ENCODE measurements at regions not wholly inside any gene's neighbourhood (a gene's known extent, or its start where the extent isn't known, plus 50 kb on each side); places are given as distances from the start of the nearest gene placed in this dataset.

DNA sequence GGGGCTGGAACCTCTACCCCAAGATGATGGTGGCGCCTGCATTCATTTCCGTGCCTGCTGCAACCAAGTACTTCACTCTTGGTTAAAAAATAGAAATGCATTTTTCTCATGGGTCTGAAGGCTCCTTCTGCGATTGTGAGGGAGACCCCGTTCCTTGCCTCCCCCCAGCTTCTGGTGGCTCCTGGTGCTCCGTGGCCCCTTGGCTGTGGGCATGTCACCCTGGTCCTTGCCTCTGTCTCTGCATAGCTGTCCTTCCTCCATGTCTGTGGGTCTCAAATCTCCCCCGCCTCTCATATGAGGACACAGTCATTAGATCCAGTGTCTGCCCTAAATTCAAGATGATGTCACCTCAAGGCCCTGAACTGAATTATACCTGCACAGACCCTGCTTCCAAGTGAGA lies 317.9 kb downstream of the TCERG1L start:
- no peak for DNase-seq

DNA sequence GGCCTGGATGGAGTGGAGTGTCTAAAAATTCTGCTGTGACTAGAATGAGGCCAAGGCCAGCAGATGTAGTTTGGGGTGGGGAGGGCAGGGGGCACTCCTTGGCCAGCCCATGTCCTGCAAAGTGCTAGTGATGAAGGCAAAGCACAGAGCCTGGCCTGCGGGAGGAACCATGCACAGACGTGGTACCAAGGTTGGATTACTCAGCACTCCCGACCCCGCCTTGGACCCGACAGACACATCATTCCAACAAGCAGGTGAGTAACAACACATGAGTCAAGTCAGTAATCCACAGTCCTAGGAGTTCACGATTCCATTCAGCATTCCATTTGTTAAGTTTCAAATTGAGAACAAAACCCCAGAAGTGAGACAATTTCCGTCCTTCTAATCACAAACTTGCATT lies 317.3 kb downstream of the TCERG1L start:
- no peak for DNase-seq

DNA sequence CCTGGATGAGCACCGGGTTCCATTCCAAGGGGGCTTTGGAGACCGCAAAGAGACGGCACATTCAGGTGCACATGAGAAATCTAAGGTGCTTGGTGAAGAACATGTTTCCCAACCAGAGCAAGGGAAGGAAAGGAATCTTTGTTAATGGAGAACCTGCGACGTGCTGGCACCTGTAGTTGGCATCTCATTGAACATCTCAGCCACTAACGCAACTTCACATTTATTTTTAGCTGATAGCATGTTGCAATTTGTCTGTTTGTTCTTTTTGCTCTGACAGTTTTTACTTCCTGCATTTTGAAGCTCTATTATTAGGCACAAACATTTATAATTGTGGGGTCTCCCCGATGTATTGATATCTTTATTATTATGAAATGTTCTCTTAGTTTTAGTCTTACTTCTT lies 316.7 kb downstream of the TCERG1L start:
- DNase-seq = no peak

DNA sequence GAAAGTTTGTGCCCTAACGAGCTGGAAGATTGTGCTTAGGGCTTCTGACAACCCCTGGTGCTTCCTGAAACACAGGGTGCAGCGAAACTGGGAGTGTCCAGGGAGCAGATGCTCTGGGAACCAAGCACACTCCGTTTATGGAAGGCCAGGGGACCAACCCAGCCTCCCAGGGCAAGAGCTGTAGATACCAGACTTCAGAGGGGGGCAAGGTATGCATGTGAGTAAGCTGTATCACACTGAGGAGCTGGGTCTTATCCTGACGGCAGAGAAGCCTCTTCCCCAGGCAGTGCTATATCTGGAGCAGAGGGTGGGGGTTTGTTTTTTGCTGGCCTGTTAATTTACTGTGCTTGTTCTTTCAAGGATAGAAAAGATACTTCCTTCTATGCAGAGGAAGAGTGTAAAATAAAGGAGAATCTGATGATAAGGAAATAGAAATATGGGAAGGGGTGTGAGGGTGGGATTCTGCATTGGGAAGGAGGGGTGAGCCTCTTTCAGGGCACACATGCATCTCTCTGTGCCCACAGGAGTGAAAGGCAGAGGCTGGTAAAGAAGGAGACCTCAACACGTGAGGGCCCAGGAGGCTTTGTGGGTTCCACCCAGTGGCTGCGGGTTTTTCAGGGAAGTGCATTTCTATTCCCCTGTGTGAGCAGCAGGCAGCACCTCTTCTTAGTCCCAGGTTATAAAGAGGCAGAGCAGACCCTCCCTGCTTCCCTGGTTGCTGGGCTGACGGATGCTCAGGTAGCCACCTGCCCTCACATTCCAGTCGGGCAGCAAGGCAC lies 314.1 kb downstream of the TCERG1L start:
- DNase-seq = no peak

DNA sequence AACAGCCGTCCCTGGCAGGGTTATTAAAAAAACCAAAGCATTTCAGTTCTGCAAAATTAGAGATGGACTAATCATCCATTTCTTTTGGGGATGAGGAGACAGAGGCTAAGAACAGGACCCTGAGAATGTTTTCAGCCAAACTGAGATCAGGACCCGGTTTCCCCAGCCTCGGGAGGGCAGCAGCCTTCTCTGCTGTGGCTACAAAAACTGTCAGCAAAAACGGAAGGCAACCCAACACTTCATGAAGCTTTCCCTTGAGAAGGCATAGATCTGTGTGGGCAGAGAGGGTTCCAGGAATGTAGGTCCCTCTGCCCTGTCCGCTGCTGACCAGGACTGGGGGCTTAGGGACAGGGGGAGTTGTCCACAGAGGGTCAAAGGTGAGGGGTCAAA lies 313.5 kb downstream of the TCERG1L start:
- DNase-seq = no peak

DNA sequence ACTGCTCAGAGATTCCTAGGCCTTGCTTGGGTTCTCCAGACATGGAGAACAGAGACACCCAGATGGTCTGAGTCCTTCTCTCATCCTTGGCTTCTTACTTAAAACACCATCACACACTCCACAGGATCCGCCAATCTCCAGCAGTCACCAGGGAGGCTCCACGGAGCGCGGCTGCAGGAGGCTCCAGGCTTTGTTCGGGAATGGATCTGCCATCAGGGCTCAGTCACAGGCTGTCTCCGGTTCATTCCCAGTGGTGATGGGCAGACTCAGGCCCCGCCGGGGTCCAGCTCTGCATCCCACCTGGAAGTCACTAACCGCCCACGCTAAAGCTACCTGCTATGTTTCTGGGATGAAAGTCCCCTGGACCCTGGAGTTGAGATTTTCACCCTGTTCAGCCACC lies 312.9 kb downstream of the TCERG1L start:
- DNase-seq = no peak

DNA sequence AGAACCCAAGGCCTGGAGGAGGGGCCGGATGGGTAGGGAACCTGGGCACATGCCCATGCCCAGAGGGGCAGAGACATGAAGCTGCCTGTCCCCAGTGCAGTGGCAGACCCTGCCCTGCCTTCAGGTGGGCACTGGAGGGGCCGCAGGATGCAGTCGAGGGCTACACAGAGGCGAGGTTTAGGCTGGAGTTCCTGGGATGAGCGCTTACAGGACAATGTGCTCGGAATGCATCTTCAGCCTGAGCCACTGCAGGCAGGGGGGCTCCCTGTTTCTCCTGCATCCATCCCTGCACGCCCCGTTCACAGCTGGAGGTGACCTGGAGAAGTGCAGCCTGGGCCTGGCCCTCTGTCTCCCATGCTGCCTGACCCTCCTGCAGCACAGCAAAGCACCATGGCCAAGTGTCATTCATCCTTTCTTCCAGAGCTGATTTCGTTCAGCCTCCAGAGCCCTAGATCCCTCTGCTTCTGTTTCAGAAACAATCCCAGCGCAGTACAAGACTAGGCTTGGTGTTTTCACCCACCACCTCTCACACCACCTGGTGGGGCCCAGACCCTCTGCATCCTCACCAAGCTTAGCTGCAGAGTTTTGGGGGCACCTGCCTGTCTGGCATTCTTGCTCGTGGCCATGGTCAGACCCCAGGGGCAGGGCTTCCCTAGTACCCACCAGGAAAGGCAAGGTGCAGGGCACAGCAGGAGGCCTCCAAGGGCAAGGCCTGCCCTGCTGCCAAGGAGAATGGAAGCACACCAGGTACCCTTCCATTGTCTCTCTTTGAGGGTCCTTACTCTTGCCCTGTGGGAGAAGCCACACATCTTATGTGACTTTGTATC lies 311.9 kb downstream of the TCERG1L start:
- DNase-seq = no peak

DNA sequence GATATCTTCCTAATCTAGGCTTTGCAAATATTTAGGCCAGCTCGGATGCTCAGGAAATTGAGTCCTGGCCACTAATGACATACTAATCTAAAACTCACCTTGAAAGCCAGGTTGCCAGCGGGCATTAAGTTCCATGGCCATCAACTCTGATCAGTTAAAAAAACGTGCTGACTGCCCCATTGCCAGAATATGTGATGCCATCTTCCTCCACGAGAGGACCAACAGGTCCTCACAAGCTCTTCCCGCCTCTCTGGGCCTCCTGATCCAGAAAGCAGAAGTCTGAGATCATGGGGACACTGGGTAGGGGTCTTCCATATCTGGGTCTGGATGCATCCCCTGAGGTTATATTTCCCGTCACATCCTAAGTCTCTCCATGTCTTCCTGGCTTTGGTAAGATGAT lies 311.3 kb downstream of the TCERG1L start:
- no peak for DNase-seq

DNA sequence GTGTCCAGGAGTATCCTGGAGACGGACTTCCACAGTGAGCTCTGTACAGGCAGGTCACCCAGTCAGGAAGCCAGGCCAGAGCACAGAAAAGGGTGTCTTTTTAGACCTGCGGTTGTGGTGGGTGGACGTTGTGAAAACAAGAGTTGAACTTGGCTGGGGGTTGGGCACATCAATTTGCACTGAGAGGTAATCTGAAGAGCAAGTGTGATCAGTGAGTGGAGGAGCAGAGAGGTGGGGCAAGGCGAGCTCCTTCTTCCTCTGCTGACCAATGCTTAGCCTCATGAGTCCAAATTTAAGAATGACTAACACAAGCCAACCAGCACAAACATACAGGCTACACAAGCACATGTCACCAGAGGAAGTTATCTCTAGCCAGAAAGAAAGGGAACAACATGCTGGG lies 310.8 kb downstream of the TCERG1L start:
- DNase-seq = no peak

DNA sequence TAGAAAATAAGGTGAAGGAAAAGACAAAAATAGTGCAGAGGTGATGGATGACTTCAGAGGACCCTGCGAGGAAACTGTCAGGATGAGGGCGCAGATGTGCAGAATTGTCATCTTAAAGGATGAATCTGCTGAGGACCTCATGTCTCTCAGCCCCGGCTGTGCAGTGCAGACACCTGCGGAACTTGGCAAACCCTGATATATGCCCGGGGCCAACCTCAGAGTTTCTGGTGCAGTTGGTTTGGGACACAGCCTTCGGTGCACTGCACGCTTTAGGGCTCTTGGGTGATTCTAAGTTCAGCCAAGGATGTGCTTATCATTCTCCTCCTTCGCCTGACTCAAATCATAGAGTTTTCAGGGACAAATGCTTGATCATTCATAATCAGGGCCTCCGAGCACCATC lies 310.1 kb downstream of the TCERG1L start:
- DNase-seq = no peak

DNA sequence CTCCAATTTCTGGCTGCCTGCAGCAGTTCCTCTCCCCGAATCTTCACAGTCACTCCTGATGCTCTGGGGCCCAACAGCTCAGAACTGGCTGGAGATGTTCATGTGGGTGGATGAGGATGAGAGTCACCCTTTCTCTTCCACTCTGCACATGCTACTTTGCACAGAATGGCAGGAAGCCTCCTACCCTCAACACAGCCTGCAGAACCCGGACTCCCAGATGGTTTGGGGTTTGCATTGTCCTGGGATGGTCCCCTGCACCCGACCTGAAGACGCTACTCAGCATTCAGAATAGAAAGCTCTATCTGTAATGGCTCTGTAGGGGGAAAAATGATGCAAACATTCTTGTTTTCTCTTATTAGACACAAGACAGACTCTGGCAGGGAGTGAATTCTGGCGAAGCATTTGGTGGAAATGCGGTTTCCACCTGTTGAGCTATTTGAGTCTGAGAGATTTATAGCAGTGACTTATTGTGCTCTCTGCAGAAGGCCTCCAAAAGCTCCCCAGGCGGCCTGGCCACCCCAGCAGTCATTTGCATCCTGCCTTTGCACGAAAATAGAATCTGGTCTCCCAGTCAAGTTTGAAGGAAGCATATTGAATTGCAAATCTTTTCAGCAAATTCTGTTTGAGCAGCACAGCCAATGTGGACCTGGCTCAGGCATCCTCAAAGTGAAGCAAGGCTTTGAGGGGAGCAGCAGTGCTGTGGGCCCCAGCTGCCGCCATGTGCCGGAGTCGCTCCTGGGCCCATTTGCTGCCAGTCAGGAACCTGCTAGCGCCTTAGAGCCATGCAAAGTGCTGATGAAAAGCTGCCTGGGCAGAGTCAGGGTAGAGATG lies 309.3 kb downstream of the TCERG1L start:
- DNase-seq = no peak

DNA sequence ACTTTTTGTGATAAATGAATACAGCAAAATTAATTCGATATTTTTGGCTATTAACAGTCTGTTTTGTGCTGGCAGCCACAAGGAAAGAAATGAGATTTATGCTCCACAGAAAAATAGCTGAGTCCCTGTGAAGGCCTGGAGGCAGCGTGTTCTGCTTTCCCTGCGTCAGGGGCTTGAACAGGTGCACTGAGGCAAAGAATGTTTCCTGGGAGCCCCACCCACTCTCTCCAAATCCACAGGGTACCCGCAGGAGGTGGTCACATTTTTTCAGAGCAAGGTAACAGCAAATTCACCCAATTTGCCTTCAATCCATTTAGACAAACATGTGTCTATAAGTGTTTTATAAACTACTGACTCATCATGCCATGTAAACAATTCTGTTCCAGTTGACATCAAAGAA lies 308.1 kb downstream of the TCERG1L start:
- no peak for DNase-seq

DNA sequence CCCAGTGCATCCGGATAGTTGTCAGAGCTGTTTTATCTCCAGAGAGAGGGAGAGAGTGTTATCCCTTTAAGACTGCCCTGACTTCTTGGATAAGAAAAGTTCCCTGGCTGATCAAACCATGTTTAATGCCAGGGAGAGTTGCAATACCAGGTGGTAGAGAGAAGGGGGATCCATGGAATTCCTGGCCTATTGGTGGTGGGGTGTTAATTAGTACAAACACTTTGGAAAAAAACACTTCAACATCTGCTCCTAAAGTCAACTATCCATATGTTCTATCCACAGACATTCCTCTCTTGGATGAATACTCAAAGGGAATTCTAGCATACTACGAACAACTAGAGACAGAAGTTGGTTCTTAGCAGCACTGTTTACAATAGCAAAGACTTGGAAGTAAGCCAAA lies 307.2 kb downstream of the TCERG1L start:
- DNase-seq = no peak

DNA sequence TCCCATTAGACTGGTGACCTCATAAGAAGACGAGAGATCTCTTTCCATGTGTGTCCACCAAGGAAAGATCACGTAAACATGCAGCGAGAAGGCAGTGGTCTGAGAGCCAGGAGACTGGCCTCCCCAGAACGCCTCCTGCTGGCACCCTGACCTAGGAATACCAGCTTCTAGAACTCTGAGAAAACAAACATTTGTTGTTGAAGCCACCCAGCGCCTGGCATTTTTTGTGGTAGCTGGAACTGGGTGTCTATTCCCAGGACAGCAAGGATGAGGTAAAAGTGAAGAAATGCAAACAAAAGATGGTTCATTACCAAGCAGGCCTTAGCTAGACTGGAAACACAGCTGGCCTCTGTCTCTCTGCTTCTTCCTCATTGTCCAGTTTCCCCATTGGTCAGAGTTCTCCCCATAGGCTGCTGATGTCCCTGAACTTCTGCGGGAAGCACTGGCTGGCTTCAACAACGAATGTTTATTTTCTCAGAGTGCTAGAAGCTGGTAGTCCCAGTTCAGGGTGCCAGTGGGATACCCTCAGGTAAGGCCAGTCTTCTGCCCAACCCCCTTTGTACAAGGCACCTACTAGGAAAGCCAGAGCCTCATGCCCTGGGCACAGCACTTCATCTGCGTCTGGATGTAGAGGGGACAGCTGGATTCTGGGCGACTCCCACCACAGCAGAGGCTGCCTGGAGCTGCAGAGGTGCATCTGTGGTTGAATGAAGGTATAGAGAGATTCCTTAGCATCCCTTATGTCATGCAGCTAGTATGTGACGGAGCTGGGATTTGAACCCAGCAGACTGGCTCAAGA lies 304.9 kb downstream of the TCERG1L start:
- DNase-seq = no peak

DNA sequence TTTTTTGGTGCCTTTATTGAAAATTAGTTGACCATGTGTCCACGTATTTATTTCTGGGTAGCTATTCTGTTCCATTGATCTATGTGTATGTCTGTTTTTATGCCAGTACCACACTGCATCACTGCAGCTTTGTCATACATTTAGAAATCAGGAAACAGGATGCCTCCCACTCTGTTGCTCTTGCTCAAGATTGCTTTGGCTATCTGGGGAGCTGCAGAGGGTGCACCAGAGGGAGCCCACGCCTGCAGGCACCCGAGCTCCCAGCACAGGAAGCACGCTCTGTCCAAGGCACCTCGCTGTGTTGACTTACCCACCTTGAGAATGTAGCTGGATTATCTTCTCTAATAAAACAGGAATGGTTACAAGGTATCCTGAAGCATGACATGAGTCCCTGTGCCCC lies 301.7 kb downstream of the TCERG1L start:
- DNase-seq = no peak

DNA sequence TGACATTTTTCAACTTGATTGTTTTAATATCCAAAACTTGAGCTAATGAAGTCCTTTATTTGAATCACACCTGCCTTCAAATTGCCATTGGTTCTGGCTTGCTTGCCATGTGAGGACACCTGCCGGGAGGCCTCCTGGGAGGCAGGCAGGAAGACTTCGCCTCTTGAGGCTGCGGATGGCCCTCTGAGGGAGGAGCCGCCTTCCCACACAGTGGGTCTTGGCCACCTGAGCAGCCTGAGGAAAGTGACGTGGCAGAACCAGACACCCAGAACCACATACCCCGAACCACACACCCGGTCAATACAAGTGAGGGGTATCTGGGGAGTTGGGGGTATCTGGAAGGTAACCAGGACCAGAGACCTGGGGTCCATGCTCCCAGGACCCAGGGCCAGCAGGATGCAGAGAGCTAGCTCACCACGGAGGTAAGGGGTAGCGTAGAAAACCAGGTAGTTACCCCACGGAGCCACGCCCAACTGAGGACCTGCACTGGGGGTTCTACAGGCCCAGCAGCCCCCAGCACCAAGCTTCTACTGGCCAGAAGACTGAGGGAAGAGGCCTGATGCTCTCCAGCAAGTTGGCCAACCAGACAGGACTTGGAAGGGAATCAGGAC lies 300.5 kb downstream of the TCERG1L start:
- no peak for DNase-seq

DNA sequence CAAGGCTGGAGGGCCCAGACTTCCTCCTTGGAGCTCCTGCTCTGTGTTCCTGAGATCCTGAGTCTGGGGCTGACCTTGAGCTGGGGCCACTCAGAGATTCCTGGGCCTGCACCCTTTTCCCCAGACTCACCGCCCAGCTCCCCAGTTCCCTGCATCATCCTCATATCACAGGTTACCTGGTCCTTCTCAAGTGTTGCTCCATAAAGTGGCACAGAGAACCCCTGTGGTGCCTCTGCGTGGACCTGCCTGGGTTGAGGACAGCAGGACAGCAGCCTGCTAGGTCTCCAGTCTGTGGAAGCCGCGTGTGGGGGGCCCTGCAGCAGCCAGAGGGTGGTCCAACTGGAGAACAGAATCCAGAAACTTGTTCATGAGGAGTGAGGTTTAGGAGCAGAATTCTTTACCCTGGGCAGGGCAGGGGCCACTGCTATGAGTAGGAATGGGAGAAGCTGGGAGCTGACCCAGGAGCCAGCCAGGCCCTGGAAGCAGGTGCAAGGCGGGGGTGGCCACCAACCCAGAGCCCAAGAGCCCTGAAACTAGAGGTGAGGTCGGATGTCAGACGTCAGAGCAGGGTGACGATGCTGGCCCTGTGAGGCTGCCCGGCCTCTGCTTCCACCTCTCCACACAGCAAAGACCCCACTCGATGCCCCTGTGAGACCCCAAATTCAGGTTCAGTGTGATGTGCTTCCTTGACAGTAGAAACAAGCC lies 299.4 kb downstream of the TCERG1L start:
- DNase-seq = no peak

DNA sequence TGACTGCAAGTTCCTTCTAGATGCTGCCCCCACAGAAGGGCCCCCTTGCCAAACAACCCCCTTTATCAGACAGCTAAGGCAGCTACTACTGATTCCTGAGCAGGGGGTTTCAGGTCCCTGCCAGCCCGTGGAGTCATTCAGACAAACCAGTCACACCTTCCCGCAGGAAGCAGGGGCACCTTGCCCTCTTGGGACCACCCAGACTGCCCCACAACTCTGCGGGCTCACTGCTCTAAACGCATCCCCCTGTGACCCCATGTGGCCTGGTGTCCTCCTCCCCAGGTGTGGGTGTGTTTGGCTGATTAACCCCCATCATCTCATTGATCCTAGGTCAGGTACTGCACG lies 298.9 kb downstream of the TCERG1L start:
- DNase-seq = no peak

DNA sequence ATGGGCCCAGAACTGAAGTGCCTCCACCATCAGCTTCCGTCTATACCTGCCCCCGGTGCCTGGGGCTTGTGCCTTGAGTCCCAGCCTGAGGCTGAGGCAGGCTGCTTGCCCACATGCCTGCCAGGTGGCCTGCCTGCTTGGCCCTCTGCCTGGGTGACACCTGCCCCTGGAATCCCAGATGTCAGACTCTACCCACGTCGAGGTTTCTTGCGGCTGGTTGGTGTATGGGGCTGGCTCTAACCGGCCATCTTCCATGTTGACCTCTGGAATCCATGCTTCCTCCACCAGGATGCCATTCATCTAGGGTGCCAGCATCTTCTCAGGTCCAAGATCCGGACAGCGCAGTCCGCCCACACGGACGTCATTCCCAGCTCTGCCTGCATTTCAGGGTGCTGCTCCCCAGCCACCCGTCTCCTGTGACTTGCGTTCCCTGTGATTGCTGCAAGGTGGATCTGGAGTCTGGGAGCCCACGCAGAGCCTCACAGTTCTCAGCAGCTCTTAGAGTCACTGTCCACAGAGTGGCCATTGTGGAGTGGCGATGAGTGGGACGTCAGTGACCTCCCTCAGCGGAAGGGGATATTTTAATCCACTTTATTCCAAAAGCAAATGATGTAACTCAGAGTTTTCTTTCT lies 298.1 kb downstream of the TCERG1L start:
- no peak for DNase-seq

DNA sequence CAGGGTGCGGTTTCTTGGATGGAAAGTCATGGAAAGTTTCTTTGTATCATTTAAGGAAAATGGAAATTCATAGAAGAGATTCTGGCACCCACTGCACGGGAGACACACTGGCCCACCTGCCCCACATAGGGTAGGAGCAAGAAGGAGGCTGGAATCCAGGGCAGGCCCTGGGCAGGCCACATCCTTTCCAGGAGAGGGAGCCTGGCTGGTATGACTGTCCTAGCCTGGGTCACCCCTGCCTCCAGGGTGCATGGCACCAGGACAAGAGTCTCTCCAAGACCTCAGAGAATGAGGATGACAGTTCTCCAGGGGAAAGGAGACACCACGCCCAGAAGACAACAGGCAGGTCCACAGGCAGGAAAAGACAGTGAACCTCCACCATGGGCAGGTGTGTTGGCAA lies 297.2 kb downstream of the TCERG1L start:
- DNase-seq = no peak

DNA sequence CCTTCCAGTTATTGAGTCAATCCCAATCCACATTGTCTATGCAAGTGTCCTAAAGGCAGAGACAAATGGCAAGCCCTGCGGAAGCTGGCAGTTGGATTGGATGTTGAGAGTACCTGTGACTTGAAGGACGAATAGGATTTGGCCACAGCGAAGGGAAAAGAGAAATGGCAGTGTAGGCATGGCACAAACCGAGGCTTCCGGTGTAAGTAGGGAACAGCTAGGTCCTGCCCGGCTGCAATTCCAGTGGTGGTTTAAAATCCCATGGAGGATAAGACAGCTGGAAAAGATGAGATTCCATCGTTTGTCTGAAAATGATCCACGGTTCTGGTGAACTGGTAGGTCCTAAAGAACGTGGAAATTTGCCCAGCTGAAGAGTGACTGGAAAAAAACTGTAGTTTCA lies 296.2 kb downstream of the TCERG1L start:
- no peak for DNase-seq

Measured in activated naive CD4-positive, alpha-beta T cell (primary cell).